Breast epithelium (tissue), 3 donors: ENCODE measurements at regions not wholly inside any gene's neighbourhood (a gene's known extent, or its start where the extent isn't known, plus 50 kb on each side); places are given as distances from the start of the nearest gene placed in this dataset.

Experiments
- CTCF ChIP-seq, 3 donors: fragments of 450-650 bp; IDR thresholded peaks; one replicate each; pipeline ENCODE4 v1.5.1; 2016 to 2017; ENCODE audit warnings: antibody characterized with exemption in 3 of 3, mild to moderate bottlenecking in 3 of 3, moderate library complexity in 3 of 3
- POLR2A ChIP-seq: fragments of 450-650 bp; IDR thresholded peaks from one replicate; pipeline ENCODE4 v1.6.1; 2016; ENCODE audit warnings: antibody characterized with exemption, mild to moderate bottlenecking, moderate library complexity
- POLR2AphosphoS5 ChIP-seq, 3 donors: sonication (generic); formaldehyde crosslinking; IDR thresholded peaks; one replicate each; pipeline ENCODE4 v1.6.1; 2017; ENCODE audit warnings: antibody characterized with exemption in 3 of 3

- TF ChIP-seq CTCF (IDR thresholded peaks at IDR 0.05) (no peak), POLR2A (no peak), POLR2AphosphoS5 (IDR thresholded peaks at IDR 0.05) (no peak)
Measured at GRCh38 chr10:28097633-28098032, 98.8 kb upstream of the ODAD2 start.
